UCSD-AML1 (cell line): ENCODE measurements at regions not wholly inside any gene's neighbourhood (a gene's known extent, or its start where the extent isn't known, plus 50 kb on each side); places are given as distances from the start of the nearest gene placed in this dataset.

ENCODE experiments used
- DNase-seq: peaks from one replicate; lab custom pipeline; 2025; ENCODE audit not compliant: unreplicated experiment; lab: John Stamatoyannopoulos, UW

- no peak for DNase-seq
These were observed 640.9 kb downstream of the NPHP4 start for GRCh38 chr1:5351366-5351765.

GRCh38 chr1:5349526-5349925, 642.7 kb downstream of the NPHP4 start:
- no peak for DNase-seq

- DNase-seq: no peak
These were observed 643.3 kb downstream of the NPHP4 start for GRCh38 chr1:5348732-5349465.

- no peak for DNase-seq
These were observed 644.5 kb downstream of the NPHP4 start for GRCh38 chr1:5347726-5348125.

GRCh38 chr1:5345556-5345955, 646.7 kb downstream of the NPHP4 start:
- DNase-seq: no peak

DNA sequence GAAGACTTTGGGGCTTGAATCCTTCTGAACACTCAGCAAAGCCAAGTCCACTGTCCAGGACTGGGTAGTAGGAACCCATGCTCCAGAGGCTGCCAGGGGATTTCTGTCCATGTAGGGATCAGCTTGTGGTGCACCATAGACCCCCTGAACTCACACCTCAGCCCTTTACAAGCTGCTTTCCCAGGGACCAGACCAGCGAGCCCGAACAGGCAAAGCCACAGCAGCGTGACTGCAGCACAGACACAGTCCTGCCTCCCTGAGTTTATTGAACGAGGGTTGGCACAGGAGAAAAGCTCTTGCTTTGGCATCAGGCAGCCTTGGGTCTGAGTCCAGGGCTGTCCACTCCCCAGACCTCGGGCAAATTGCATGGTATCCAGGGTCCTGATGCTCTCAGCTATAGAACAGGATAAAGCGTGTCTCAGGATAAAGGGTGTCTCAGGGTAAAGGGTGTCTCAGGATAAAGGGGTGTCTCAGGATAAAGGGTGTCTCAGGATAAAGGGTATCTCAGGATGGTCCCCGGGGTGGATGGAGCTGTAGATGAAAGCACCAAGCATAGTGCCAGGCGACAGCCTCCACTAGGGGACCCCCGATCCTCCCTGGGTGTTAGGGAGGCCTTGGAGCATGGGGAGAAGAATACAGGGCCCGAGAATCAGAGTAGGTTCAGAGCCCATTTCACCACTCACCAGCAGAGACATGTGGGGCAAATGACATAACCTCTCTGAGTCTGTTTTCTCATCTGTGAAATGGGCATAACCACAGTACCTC, 648.8 kb downstream of the NPHP4 start:
- DNase-seq: no peak

- DNase-seq: no peak
These were observed 649.4 kb downstream of the NPHP4 start for GRCh38 chr1:5342830-5343229.

GRCh38 chr1:5342172-5342571, 650.1 kb downstream of the NPHP4 start:
- no peak for DNase-seq

DNA sequence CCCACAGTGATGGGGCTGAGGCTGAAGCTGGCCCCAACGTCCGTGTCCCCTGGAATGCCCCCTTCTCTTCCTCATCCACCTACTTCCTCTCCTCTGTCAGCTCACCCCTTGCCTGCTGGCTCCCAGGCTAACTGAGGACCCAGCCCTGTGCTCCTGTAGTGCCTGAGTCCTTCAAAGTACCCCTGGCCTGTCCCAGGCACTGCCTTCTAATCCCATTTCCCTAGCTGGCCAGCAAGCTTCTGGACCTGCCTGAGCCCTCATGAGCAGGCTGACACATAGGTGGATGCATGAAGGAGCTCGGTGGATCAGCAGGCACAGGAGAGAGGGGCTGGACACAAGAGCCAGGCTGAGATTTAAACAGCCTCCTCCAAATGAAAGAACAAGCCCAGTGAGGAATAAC, 650.8 kb downstream of the NPHP4 start:
- DNase-seq: no peak

DNA sequence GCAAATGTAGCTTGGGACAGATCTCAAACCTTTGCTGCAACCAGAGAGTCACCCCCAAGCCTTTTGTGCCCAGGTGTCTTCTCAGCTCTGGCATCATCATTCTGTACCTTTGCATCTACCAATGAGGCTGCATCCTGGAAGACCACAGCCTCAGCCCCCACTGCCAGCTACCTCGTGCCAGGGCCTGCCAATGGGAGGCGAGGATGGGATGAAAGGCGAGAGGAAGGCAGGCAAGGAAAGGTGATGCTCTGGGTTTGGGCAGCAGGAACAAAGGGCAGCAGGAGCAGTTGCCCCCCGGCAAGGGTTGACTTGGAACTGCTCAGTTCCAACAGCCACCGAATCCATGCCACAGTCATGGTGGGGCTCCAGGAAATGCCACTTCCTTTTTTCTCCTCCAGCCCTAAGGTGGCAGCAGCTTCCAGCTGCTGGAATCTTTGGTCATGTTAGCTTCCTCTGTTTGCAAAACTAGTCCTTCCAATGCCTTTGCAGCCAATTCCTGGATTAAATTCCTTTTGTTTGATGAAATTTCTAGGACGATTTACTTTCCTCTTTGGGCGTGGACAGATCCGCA, 651.6 kb downstream of the NPHP4 start:
- DNase-seq: no peak

- no peak for DNase-seq
These were observed 653.8 kb downstream of the NPHP4 start for GRCh38 chr1:5338466-5338865.

GRCh38 chr1:5333291-5333690, 658.9 kb downstream of the NPHP4 start:
- DNase-seq: no peak

DNA sequence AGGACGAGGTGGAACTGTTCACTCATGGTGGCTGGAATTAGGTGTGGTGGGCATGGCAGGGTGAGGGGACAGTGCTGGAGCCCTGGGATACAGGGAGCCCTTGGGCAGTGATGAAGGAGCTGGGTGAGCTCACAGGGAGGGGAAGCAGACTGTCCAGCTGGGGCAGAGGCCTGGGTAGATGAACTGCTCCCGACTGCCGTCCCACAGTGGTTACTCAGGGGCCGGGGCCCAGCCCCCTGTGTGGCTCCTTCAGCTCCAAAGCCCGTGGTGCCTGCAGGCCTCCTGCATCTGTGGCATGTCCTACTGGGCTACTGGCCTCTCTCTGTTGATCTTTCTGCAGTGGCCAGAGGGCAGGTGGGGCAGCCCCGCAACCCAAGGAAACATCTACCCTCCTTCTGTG, 661.1 kb downstream of the NPHP4 start:
- DNase-seq: no peak

GRCh38 chr1:5329068-5329739, 663.0 kb downstream of the NPHP4 start:
- no peak for DNase-seq

DNA sequence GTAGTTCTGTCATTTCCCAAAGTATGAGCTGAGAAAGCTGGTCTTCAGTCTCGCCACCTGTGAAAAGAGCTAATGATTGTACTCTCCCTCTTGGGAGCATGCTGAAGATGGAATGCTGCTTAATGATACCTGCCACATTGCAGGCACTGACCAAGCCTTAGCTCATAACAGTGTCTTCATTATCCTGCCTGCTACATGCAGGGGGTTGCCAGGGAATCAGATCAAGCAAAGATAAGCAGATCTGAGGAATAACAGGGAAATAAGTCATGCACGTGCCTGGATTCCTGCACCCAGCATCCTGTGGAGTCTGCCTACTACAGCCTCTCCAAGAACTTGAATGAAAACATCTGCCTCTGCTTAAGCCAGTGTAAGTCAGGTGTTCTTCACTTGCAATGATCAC, 667.3 kb downstream of the NPHP4 start:
- DNase-seq: no peak

DNA sequence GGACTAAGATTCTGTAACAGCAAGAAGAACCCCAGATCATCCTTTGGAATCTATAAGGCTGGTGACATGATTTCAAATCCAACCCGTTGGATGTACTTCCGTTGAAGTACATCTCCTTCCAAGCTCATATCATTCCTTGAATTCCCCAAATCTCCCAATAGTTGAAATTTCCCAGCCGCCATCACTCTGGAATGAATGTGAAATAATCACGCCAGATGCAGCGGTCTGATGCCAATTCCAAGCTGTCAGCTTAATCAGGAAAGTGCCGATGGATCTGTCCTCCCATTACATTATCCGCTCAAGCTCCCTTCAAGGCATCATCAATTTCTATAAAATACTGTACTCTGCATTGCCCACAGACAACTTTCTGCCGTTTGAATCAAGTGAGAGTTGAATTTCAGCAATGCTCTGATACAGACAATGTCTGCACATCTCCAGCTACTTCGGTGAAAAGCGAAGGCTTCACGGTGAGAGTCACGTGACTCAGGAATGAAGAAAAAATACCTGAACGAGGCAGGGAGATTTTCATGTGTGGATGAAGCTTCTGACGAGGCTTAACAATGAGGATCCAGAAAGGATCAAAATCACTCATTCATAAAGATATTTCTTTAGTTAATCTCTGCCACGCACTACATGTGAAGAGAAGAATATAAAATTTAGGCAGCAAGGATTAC, 663.9 kb downstream of the AJAP1 start:
- no peak for DNase-seq

DNA sequence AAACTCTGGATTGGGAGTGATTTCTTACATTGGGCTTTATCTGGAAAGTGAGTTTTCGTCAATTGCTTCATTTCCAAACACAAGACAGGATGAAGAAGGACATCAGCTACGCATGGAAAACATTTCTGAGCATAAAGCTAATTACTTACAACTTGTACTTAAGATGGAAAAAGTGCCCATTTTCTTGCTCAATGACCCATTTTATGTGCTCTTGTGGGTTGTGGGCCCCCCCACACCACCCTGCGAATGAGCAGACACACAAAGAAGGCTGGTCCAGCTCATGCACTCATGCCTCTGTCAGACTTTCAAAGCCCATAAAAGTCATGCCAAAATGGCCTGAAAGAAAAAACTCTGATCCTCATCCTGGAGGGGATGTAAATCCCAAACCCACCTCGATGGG, 663.0 kb downstream of the AJAP1 start:
- no peak for DNase-seq

GRCh38 chr1:5312862-5313261, 658.5 kb downstream of the AJAP1 start:
- DNase-seq: no peak

- DNase-seq: no peak
These were observed 657.9 kb downstream of the AJAP1 start for GRCh38 chr1:5312293-5312674.

DNA sequence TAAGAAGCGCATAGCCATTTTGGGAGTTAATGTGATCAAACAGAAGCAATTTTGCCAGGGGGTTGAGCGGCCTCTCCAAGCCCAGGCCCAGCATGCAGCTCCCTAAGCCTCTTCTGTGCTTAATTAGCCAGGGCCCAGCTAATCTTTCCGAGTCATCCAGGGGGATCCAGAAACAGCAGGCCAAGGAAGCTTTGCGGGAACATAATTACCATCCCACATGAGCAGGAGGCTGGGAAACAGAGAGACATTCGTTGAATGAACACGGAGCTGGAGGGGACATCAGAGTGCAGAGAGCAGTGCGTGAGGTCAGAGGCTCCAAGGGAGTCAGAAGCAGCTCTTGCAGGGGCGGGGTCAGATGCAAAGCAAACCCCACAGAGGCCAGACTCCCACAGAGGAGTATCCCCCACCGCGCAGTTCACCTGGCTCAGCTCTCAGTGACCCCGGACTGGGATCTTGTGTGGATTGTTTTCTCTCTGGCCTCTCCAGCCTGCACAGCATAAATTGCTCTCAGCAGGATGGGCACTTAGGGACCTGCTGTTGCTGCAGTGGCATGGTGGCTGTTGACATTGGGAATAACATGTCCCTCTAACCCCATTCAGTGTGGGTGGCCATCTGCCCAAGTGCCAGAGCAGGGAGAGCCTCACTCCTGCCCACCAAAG, 657.4 kb downstream of the AJAP1 start:
- no peak for DNase-seq

DNA sequence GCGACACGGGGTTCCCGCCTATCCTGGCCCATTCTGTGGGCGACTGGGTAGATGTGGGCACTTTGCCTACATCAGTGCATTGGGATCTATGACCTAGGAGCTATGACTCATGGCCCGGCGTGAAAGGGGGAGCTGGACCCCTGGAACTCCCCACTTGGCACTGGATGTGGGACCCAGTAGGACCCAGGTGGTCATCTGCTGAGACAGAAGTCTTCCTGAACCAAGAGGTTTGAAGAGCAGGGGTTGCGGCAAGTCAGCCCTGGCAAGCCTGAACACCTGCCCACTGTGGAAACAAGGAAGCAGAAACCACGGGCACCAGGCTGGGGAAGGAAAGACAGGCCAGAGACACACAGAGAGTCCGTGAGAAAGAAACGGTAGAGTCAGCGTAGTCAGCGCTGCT, 656.7 kb downstream of the AJAP1 start:
- no peak for DNase-seq
